NT2/D1 (cell line): ENCODE measurements at regions not wholly inside any gene's neighbourhood (a gene's known extent, or its start where the extent isn't known, plus 50 kb on each side); places are given as distances from the start of the nearest gene placed in this dataset.

Experiments
- YY1 ChIP-seq: IDR thresholded peaks from 2 replicates; pipeline ENCODE4 v1.6.1; 2011; ENCODE audit not compliant: insufficient read length, insufficient read depth
- ZNF274 ChIP-seq: IDR thresholded peaks from 2 replicates; pipeline ENCODE4 v1.6.1; 2011; ENCODE audit warnings: mild to moderate bottlenecking, low read depth, low read length

GRCh38 chr6:50539447-50539846, 173.9 kb upstream of the TFAP2D start:
- TF ChIP-seq ZNF274 = no peak
- no peak for TF ChIP-seq YY1
